WERI-Rb-1 (cell line): ENCODE measurements at regions not wholly inside any gene's neighbourhood (a gene's known extent, or its start where the extent isn't known, plus 50 kb on each side); places are given as distances from the start of the nearest gene placed in this dataset.

Experiments
- DNase-seq: peaks from one replicate; pipeline ENCODE4 v3.0.0-alpha.2; 2020
- H3K27ac ChIP-seq: fragments of 250-450 bp; sonication (Bioruptor Pico); 2 replicates; pipeline ENCODE4 v1.5.1; 2020; ENCODE audit warnings: mild to moderate bottlenecking, moderate library complexity
- H3K27me3 ChIP-seq: fragments of 250-450 bp; sonication (Bioruptor Pico); 2 replicates; pipeline ENCODE4 v1.5.1; 2021; ENCODE audit warnings: mild to moderate bottlenecking, low read depth, moderate library complexity; ENCODE audit not compliant: insufficient read depth, severe bottlenecking
- H3K36me3 ChIP-seq: fragments of 250-450 bp; sonication (Bioruptor Pico); 2 replicates; pipeline ENCODE4 v1.5.1; 2020; ENCODE audit warnings: mild to moderate bottlenecking, moderate library complexity
- H3K4me3 ChIP-seq: 2 replicates; pipeline ENCODE4 v1.5.1; 2011; ENCODE audit warnings: low read depth, mild to moderate bottlenecking, control low read depth, low read length
- H3K9me3 ChIP-seq: fragments of 250-450 bp; sonication (Bioruptor Pico); 2 replicates; pipeline ENCODE4 v1.5.1; 2021; ENCODE audit warnings: mild to moderate bottlenecking, moderate library complexity; ENCODE audit not compliant: severe bottlenecking
- TF ChIP-seq, protein P1 (sequence below): IDR thresholded peaks from 2 replicates; pipeline ENCODE4 v1.5.1; 2011; ENCODE audit warnings: low read depth, mild to moderate bottlenecking, control low read depth, inconsistent platforms, low read length

- Histone ChIP-seq H3K4me3 (no peak overlapping the region), H3K27me3 (no peaks in the 10 kb centered on the region), H3K9me3 (peaks cover 4% of the 10 kb centered on the region), H3K27ac (no peak overlapping the region), H3K36me3 (no peaks in the 10 kb centered on the region)
- no peak for DNase-seq
- TF ChIP-seq, protein P1, sequence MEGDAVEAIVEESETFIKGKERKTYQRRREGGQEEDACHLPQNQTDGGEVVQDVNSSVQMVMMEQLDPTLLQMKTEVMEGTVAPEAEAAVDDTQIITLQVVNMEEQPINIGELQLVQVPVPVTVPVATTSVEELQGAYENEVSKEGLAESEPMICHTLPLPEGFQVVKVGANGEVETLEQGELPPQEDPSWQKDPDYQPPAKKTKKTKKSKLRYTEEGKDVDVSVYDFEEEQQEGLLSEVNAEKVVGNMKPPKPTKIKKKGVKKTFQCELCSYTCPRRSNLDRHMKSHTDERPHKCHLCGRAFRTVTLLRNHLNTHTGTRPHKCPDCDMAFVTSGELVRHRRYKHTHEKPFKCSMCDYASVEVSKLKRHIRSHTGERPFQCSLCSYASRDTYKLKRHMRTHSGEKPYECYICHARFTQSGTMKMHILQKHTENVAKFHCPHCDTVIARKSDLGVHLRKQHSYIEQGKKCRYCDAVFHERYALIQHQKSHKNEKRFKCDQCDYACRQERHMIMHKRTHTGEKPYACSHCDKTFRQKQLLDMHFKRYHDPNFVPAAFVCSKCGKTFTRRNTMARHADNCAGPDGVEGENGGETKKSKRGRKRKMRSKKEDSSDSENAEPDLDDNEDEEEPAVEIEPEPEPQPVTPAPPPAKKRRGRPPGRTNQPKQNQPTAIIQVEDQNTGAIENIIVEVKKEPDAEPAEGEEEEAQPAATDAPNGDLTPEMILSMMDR: no peak
Observed at GRCh38 chr1:232110281-232111090, 483.9 kb downstream of the DISC1 start.

- Histone ChIP-seq H3K36me3 (no peaks in the 10 kb centered on the region), H3K27me3 (no peaks in the 10 kb centered on the region), H3K27ac (no peak overlapping the region), H3K4me3 (no peak overlapping the region), H3K9me3 (peaks cover 4% of the 10 kb centered on the region)
- no peak for DNase-seq
- TF ChIP-seq, protein P1: no peak
Observed at GRCh38 chr1:232109391-232109790, 482.8 kb downstream of the DISC1 start.

DNA sequence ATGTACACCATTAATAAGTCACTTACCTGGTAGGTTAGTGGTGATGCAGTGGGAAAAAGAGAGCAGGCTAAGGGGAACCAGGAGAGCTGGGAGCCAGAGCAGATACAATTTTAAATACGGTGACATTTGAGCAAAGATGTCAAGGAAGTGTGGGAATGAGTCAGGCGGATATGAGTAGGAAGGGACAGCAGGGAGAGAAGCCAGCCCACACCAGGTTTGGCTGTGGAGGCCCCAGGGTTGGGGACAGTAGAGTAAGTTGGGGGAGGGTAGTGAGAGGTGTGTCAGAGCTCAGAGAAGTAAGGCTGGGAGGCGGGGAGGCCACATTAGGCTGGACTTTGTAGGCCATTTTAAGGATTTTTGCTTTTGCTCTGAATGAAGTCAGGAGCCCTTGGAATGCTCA lies 482.0 kb downstream of the DISC1 start:
- H3K4me3 ChIP-seq: no peak overlapping the region
- no peak for DNase-seq
- H3K9me3 ChIP-seq: peaks cover 4% of the 10 kb centered on the region
- no peaks in the 10 kb centered on the region for H3K36me3 ChIP-seq
- no peaks in the 10 kb centered on the region for H3K27me3 ChIP-seq
- TF ChIP-seq, protein P1: no peak
- no peak overlapping the region for H3K27ac ChIP-seq

DNA sequence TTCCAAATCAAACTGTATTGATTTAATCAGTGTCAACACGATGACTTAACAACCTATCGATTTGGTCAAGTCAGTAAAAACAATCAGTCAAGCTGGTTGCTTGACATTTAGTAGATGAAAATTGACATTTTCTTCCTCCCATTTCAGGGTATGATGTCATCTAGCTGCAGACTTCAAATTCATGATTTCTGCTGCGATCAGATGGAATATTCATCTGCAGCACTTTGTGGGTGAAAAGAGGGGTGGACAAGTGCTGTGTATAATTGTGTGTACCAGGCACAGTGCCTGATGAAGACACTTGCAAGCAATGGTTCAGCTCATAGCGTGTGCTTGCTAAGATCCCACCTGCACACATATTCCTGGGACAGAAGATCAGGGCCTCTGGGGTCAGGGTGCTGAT lies 479.8 kb downstream of the DISC1 start:
- Histone ChIP-seq H3K36me3 (no peaks in the 10 kb centered on the region), H3K9me3 (no peaks in the 10 kb centered on the region), H3K27ac (no peak overlapping the region), H3K4me3 (no peak overlapping the region), H3K27me3 (no peaks in the 10 kb centered on the region)
- TF ChIP-seq, protein P1: no peak
- DNase-seq: no peak

- no peaks in the 10 kb centered on the region for H3K36me3 ChIP-seq
- H3K27me3 ChIP-seq: no peaks in the 10 kb centered on the region
- H3K27ac ChIP-seq: no peak overlapping the region
- TF ChIP-seq, protein P1: no peak
- no peak for DNase-seq
- H3K9me3 ChIP-seq: no peaks in the 10 kb centered on the region
- no peak overlapping the region for H3K4me3 ChIP-seq
Observed at GRCh38 chr1:232105561-232105960, 479.0 kb downstream of the DISC1 start.

GRCh38 chr1:232101231-232101630 lies 474.6 kb downstream of the DISC1 start:
- no peak for DNase-seq
- no peak overlapping the region for H3K4me3 ChIP-seq
- no peaks in the 10 kb centered on the region for H3K27me3 ChIP-seq
- H3K9me3 ChIP-seq: peaks cover 4% of the 10 kb centered on the region
- no peak overlapping the region for H3K27ac ChIP-seq
- H3K36me3 ChIP-seq: no peaks in the 10 kb centered on the region
- TF ChIP-seq, protein P1: no peak
